NCI-H226 (cell line): ENCODE measurements at regions not wholly inside any gene's neighbourhood (a gene's known extent, or its start where the extent isn't known, plus 50 kb on each side); places are given as distances from the start of the nearest gene placed in this dataset.

ENCODE experiments used
- DNase-seq: peaks from one replicate; pipeline ENCODE4 v3.0.0-alpha.2; 2015

DNA sequence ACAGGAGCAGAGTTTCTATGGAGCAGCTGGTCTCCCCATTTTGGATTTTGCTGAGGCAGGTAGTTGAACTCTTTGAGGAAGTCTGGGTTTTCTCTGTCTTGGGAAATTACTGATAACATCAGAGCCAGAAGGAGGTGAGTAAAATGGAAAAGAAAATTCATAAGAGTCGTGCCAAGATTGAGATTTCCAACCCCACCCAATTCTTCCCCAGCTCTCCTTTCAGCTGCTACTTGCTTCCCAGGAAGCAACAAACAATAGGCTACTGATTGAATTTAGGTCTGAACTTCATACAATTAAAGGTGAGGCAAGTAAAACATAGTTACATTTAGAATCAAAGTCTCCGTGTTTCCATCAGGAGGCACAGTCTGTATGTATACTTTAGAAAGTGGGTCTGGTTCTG lies 54.6 kb upstream of the EOLA2 start:
- DNase-seq: no peak

DNA sequence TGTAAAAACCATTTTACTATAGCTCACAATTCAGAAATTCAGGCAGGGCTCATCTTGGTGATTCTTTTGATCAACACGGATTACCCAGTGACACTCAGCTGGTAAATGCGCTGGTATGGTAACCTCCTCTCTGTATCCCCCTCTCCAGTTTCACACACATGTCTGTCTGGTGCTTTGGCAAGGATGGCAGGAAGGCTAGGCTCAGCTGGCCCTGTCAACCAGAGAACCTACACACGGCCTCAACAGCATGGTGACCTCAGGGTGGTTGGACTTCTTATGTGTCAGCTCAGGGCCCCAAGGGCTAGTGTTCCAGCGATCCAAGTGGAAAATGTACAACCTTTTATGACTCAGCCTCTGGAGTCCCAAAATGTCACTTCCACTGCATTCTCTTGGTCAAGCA lies 55.7 kb upstream of the EOLA2 start:
- DNase-seq: no peak

DNA sequence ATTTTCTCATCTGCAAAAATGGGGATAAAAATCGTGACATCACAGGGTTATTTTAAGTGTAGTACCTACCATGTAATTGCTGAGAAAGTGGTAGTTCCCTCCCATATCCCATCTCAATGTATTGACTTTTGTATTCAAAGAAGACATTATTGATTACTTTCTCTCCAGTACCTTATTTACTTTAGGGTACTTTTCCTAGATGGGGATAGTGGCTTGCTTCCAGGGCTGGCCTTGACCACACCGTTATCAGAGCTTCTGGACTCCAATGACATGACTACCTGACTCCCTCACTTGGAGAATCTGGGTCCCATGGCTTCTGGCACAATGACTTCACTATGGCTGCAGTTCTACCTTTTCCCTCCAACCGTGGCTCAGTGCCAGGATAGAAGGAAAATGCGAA lies 58.2 kb upstream of the EOLA2 start:
- DNase-seq: no peak

DNA sequence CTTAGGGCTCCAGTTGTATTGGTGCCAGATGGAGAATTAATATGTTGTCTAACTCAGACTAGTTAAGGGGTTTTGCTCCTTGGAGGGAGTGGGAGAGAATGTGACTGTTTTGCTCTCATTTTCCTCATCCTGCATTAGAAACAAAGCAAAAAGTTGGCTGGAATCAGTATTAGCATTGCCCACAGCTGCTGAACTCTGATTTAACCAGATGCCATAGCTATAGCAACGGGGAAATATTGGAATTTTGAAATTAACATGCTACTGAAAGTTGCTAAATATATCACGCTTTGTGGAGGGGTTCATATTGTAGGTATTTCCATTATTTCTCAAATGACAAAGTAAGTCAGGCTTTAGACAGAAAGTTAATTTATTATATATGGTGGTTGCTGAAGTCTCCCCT lies 66.7 kb upstream of the EOLA2 start:
- no peak for DNase-seq

DNA sequence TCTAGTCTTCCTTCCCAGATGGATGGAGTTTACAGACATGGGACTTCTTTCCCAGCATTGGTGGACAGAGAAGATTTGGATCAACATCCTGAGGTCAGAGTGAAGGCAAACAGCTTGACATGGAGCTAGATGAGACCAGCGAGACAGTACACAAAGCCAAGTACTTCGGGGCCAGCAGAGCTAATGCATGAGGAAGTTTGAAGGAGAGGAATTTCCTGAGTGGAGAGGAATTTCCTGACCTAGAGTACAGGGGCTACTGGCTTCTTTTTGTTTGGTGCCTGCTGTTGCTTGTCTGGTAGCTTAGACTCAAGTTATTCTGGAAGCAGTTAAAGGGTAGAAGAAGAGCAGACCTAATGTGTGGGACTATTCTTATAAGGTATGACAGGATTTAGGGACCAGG lies 69.1 kb upstream of the EOLA2 start:
- no peak for DNase-seq

- DNase-seq: peak; percentile 2
Observed at GRCh38 chrX:150012647-150013381, 74.5 kb upstream of the EOLA2 start.

GRCh38 chrX:150014525-150014924 lies 76.2 kb upstream of the EOLA2 start:
- DNase-seq: no peak

- no peak for DNase-seq
Observed at GRCh38 chrX:150017868-150018267, 79.6 kb upstream of the EOLA2 start.

- DNase-seq: no peak
Observed at GRCh38 chrX:150018931-150019361, 80.7 kb upstream of the EOLA2 start.

DNA sequence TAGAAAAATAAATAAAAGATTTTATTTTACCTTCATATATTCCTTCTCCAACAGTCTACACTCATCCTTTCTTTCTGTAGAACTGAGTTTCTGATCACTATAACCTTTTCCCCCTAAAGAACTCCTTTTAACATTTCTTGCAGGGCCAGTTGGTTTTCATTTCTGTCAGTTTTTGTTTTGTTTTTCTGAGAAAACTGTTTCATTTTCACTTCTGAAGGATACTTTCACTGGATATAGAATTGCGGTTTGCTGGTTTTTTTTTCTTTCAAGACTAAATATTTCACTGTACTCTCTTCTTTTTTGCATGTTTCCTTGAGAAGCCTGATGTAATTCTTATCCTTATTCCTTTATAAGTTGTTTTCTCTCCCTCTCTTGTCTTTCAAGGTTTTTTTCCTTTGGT lies 90.4 kb upstream of the EOLA2 start:
- no peak for DNase-seq

DNA sequence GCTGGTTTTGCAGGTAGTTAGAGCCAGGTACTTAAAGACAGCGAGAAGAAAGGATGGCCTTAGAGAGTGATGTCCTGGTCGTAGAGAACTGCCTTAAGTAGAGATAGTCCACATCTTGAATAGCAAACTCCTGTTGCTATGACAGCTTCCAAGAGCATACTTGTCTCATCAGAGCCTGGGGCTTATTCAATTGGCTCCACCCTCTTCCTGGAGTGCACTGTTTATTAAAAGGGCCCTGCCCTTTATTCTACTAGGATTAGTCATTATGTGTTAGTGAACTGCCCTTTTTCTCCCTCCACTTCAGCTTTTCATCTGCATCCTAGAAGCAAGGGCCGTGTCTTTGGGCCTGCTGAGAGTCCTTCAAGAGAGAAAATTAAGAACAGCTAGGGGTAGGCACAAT lies 94.5 kb upstream of the EOLA2 start:
- DNase-seq: peak; percentile 70

- DNase-seq: no peak
Observed at GRCh38 chrX:150034788-150035187, 96.5 kb upstream of the EOLA2 start.

GRCh38 chrX:150035531-150035930 lies 97.2 kb upstream of the EOLA2 start:
- peak; percentile 22 for DNase-seq

DNA sequence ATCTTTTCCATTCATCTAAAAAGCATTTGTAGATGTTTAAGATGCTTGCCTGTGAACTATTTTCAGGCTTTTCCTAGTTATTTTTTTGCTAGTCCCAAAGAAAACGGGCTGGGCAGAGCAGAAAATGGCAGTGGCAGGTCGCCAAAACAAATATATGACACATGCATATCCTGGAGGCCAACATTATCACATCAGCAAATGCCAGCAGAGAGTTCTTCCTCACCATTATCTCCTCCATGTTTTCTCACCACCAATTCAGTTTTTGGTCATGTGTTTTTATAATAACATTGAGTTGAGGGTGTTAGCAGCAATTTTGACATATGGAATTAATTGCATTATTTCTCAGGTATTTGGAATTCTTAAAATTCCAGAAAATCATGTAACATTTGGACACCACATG lies 97.9 kb upstream of the EOLA2 start:
- peak; percentile 61 for DNase-seq

DNA sequence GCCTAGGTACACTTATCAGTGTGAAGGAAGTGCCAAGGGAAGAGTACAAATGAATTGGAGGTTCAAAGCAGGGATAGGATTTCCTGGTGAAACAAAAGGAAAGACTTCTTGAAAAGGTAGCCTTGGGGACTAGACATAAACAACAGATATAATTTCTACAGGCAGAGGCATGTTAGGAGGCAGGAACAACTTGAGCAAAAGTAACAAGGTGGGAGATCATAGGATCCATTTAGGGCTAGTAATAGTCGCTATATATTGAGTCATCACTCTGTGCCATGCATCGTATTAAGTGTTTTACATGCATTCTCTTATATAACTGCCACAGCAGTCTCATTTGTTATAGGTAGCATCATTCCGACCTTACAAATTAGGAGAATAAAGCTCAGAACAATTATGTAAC lies 98.3 kb upstream of the EOLA2 start:
- no peak for DNase-seq

DNA sequence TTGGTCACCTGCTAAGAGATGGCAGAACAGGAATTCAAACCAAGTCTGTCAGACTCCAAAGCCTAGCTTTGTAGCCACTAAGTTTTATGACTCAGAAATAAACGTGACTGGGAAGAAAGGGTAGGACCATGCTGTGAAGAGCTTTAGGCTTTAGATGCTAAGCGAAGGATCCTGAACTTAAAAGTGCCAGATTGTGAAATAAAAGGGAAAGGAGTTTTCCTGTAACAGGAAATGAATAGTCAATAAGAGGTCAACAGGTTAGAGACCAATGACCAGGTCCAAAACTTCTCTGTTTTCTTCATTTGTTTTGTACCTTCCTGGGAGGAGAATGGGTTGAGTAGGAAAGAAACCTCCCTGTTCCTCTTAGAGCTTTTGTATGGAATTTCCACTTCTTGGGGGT lies 98.8 kb upstream of the EOLA2 start:
- DNase-seq: no peak

DNA sequence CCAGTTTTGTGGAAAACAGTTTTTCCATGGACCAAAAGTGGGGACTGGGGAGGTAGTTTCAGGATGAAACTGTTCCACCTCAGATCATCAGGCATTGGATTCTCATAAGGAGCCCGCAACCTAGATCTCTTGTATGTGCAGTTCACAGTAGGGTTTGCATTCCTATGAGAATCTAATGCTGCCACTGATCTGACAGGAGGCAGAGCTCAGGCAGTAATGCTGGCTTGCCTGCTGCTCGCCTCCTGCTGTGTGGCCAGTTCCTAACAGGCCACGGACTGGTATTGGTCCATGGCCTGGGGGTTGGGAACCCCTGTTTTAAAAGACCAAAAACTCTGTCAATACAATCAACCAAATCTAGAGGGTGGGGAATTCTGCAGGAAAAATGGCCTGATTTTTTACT lies 100.0 kb upstream of the EOLA2 start:
- no peak for DNase-seq

DNA sequence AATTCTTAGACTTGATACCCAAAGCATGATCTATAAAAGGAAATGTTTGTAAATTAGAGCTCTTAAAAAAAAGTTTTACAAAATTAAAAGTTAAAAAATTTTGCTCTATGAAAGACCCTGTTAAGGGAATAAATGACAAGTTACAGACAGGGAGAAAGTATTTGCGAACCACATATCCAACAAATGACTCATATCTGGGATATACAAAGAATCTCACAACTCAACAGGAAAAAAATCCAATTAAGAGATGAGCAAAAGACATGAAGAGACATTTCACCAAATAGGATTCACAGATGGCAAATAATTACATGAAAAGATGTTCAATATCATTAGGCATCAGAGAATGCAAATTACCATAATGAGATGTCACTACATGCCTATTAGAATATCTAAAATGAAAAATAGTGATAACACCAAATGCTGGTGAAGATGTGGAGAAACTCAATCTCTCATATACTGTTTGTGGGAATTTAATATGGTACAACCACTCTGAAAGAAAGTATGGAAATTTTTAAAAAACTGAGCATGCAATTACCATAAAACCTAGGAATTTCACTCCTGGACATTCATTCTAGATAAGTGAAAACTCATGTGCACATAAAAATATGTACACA lies 100.8 kb upstream of the EOLA2 start:
- no peak for DNase-seq

GRCh38 chrX:150041208-150041607 lies 102.9 kb upstream of the EOLA2 start:
- no peak for DNase-seq

GRCh38 chrX:150044556-150044955 lies 106.3 kb upstream of the EOLA2 start:
- DNase-seq: no peak

DNA sequence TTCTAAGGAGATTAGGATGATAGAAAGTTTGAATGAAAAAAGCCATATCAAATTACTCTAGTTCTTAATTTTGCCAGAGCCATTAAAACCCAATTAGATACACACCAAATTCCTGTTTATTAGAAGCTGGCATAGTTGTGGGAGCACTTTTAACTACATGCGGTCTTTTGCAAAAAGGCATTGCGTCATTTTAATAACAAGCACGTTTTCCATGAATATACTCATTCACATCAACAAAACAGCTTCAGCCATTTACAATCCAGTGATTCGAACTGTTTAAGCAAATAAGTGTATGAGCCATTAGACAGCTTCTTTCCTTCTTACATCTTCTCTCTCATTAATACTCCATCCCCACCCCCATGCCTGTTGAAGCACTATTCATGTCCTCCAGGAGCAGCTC lies 109.5 kb upstream of the EOLA2 start:
- no peak for DNase-seq

GRCh38 chrX:150049647-150050046 lies 111.4 kb upstream of the EOLA2 start:
- no peak for DNase-seq

DNA sequence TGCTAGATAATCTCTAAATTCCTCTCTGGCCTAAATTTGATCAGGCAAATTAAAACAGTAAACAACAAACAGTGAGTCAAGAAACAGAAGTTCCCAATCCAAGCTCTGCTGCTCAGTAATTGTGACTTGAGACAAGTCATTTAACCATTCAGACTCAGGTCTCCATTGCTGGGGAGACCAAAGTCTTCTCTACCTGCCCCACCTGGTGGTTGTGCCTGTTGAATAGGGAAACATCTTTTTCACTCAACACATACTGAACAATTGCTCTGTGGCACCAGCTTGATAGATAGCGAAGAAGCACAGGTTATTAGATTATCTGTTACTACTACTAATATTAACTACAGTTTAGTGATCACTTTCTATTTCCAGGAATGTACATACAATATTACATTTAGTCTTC lies 112.1 kb upstream of the EOLA2 start:
- DNase-seq: no peak

- DNase-seq: peak; percentile 31
Observed at GRCh38 chrX:150051096-150051495, 112.8 kb upstream of the EOLA2 start.

- DNase-seq: no peak
Observed at GRCh38 chrX:150052226-150052625, 113.9 kb upstream of the EOLA2 start.
